NCI-H187 (cell line): ENCODE measurements at regions not wholly inside any gene's neighbourhood (a gene's known extent, or its start where the extent isn't known, plus 50 kb on each side); places are given as distances from the start of the nearest gene placed in this dataset.

Experiments
- DNase-seq, 2 experiments: peaks; one replicate each; lab custom pipeline; 2025; lab: John Stamatoyannopoulos, UW

DNA sequence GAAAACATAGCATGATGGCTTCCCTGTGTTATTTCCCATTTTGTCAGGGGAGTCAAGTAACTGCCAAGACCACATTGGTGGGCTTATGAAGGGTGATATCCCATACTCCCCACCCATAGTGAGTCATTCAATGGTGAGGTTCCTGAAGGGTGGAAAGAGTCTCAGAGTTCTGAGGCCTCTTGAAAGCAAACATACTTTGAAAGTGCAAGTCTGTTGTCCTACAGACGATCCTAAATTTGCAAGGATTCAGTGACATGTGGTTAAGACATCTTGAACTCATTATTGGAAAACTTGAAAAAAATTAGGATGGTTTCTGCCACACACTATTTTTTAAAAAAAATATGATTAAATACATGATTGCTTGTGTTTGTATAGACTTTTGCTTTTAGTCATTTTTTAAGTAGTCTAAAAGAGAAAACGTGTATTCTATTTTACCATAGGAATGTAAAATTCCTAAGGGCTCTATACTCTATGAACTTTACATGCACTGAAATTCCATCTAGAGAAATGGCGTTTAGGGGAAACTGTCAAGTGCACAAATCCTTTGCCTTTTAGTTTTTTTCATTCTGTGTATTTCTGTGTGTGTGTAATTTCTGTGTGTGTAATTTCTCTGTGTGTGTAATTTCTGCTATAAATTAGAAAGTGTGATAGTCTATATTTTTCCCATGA is 225.5 kb upstream of the ADAMTS5 start:
- DNase-seq, result no peak

DNA sequence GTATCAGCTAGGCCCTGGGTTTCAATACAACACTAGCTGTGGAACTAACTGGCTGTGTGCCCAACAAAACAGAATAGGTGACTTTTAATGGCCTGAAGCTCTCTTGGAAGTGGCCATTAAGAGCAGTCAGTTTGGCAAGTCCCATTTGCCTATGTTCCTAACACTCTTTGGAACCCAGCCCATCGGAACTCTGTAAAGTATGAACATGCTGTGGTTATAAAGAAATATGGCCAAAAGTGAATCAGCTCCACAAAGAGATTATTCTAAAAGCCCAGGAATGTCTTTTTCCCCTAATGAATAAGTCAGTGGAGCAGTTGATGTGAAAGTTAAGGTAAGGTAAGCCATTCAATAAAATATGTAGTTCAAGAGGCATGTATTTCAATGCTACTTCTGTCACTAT is 223.7 kb upstream of the ADAMTS5 start:
- DNase-seq, result no peak

DNA sequence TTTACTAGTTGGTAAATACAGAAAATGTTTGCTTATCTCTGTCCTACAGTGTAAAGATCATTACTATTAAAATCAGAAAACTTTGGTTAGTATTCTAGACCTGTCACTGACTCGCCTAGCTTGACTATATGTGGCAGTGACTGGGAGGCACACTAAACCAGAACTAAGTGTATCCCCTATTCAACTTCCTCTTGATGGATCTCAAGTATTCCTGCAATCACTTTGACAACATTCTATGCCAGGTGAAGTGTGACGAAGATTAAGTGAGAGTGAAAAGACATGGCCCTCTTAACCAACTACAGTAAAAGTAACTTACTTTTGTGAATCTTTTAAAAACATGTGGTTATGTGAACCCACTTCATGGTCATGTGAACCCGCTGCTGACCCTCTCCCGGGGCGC is 223.0 kb upstream of the ADAMTS5 start:
- DNase-seq, result no peak

DNA sequence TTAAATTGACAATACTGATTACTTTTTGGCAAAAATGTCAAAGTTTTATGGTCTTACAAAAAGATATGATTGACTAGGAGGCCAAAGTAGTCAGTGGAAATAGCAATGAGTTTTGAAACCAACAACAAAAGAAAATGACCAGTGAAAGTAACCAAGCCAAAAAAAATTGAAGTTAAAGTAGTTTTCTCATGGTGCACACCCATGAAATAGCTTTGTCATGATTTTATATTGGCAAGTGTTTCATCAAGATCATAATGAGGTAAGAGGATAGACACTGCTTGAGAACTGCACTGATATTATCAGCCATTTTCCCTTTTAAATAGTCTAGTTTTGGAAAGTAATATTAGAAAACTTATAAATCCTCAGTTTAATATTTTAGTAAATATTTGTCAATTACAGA is 206.2 kb upstream of the ADAMTS5 start:
- DNase-seq, result no peak

DNA sequence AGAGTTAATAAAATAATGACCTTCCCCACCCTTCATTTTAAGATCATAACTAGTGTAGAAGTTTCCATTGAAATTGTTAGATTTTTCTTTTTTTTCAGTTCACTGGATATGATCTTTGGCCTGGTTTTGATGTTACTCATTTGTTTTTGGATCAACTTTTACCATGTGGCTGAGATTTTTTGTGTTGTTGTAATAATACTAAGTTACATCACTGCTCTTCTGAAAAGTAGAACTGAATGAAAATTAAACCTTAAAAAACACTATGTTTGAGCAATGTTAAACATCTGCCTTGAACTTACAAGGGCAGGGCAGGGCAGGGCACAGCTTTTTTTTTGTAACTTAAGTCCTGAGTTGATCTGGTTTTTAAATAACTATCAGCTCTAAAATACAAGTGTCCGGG is 204.8 kb upstream of the ADAMTS5 start:
- DNase-seq, result no peak

DNA sequence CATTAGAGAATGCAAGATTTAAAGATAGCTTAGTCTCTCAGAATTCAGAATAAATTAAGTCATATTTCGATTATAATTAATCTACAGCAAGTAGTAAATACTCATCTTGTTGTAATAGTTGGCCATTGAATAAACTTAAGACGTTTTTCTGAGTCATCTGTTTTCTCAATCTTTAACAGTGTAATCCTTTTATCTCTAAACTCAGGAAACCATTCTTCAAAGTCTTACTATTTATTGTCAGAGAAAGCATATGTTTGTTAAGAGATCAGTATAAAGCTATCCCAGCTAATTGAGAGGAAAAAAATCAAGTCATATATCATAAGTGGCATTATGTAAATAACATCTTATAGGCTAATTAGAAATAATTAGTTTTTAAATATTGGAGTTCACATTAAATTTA is 201.2 kb upstream of the ADAMTS5 start:
- no peak for DNase-seq

DNA sequence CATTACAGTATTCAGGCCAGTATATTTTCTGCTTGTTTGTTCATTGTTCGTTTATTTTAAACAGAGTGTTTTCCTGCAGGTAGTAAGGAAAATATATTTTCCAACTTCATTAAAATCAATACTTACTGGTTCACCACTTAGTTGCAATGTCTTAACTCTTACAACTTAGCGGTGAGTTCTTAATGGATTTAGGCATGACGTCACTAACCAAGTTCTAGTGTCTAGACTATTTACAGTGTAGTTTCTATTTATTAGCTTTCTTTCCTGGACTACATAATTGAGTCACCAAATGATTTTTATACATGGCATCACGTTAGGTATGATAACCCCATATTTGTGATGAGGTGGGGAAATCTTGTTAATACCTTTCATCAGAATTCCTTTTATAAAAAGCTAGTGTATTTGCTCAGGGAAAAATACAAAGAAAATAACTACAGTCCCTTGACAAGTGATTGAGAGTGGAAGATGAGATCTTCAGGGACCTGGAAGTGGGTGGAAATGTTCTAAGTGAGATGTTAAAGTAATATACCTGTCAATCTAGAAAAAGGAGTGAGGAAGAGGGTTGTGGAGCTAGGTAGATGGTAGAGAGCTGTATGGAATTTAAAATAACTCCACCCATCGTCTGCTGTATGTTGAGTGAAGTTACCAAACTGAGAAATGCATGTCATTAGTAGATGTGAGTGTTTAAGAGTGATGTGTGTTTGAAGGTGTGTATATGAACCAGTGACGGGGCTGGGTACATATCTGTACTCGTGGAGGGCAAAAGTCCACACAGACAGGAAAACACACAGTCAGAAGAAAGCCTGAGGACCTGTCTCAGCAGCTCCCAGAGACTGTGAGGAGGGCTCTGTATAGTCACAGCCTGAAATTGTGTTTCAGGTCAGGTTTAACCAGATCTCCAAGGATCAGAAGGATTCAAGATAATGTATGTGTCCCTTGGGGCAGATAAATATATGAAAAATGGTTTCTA is 197.6 kb upstream of the ADAMTS5 start:
- DNase-seq, result no peak

DNA sequence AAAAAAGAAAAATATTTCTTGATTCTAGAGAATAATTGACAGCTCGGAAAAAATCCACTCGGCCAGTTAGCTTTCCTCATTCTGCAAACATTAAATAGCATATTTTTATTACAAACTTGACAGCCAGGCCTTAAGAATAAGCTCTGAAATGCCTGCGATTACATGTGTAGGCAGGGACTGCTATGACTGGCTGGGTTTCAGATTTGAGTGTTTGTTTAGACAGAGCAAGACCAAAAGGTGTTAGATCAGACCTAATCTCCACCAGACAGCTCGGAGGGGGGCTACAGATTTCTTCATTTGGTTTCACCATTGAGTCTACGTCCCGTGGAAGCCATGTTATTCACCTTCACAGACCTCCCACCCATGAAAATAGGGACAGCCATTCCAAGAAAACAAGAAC is 192.1 kb upstream of the ADAMTS5 start:
- no peak for DNase-seq

DNA sequence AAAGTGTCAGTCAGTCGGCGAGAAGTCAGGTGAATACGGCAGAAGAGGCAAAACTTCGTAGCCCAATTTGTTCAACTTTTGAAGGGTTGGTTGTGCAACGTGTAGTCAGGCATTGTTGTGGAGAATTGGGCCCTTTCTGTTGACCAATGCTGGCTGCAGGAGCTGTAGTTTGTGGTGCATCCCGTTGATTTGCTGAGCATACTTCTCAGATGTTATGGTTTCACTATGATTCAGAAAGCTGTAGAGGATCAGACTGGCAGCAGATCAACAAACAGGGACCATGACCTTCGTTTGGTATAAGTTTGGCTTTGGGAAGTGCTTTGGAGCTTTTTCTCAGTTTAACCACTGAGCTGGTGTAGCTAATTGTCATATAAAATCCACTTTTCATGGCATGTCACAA is 190.2 kb upstream of the ADAMTS5 start:
- no peak for DNase-seq

DNA sequence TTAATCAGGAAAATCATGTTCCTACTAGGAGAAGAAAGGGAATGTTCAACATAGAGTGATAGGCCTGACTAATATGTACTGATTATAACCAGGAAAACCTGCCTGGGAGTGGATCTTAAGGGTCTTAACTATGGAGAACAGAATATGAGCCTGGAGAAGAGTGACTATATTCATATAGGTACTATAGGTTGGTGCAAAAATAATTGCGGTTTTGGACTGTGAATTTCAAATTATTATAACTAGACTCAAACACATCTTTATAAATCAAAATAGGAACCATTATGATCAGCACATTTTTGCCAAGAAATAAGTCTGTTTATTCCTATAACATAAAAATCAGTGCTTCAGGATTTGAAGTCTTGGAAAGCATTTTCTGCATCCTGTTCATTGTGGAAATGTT is 189.8 kb upstream of the ADAMTS5 start:
- DNase-seq, result no peak

DNA sequence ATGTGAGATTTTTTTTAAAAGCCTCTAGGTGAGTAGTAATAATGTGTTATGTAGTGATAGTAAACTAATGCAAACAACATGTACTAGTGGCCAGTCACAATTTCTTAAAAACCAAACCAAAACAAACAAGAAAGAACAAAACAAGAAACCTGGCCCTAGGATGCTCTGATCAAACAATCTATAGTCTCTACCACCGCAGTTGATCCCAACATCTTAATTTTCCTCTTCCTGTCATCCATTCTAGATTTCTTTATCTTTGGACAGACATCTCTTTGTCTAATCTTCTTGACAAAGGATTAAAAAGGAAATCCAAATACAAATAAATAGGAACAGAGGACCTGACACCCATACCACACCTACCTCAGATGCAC is 188.2 kb upstream of the ADAMTS5 start:
- no peak for DNase-seq

DNA sequence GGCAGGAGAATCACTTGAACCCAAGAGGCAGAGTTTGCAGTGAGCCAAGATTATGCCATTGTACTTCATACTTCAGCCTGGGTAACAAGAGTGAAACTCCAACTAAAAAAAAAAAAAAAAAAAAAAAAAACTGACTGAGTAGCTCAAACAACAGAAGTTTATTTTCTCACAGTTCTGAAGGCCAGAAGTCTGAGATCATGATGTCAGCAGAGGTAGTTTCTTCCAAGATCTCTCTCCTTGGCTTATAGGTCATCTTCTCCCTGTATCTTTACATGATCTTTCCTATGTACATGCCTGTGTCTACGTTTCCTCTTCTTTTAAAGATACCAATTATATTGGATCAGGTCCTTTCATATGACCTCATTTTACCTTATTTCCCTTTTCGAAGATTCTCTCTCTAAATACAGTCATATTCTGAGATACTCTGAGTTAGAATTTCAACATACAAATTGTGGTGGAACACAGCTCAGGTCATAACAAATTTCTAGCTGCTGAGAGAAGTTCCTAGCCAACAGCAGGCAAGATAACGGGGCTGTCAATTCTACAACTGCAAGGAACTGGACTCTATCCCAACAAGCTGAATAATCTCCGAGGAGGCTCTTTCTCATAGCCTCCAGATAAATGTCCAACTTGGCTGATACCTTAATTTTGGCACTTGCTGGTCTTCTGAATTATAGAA is 187.7 kb upstream of the ADAMTS5 start:
- DNase-seq, result no peak

DNA sequence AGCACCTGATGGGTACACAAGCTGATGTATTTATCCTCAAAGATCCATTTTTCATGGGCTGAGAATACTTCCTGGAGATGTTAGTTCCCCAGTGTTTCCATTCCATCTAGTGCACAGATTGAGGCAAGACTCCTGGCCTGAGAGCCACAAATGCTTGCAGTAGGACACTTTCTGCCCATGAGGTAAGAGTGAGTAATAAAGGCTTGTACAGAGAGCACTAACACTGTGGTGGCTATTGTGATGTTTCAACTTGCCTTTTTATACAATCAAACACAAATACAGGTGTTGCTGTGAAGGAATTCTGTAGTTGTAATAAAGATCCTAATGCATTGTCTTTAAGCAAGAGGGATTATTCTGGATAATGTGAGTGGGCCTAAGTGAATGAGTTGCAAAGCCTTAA is 186.1 kb upstream of the ADAMTS5 start:
- DNase-seq, result no peak

DNA sequence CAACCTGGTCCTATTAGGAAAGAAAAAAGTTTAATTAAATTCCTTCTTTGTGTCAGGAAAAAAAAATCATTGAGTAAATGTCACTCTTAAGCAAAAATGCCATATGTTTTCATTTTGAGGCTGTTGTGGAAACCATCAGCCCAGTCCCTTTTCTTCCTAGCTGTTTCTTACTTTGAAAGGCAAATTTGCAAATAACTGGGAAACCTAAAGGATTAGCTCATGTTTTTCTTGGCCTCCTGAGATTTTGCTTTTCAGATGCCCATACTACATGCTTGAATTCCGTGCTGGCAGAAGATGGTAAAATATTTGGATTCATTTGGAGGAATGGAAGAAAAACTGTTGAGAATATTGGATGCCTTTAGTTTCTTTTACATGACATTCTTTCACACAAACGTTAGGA is 182.1 kb upstream of the ADAMTS5 start:
- no peak for DNase-seq

DNA sequence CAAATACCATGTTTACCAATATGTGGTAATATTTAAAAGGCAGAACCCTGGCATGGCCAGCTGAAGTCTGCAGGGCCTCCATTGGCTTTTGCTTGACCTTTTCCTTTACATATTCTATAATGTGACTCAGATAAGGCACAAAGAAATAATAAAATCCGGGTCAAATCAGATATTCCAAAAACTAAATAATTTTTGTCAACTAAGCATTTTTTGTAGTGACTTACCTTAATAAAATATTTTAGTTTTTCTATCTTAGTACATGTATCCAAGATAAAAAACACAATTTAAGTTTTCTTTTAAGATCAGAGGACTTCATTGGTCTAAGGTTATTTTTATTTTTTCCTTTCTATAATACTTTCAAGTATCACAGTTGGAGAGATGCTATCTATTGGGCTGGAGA is 179.4 kb upstream of the ADAMTS5 start:
- DNase-seq, result no peak

DNA sequence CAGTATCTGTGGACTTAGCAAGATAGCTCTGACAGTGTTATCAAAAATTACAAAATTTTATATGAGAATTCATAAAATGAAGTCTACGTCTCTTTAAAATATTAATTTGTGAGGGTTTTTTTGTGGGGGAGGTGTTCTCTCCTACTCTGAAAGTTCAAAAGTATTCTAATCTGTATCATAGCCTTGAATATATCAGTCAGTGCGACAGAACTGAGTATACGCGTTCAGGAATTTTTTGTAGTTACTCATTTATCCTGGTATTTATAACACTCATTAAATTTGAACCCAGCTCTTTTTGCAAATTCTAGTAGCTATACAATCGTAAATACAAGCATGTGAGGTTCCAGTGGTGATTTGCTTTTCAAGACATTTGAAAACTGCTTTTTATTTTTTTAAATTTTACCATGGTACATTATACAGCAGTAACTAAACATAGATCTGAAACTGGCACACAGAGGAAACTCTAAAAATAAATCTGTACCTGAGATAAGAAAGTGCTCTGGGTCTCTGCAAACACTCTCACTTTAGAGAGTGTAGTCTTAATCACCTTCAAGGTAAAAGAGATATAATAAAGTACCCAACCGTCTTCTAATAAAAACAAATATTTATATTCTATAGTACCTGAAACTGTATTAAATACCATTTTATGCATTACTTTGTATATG is 178.4 kb upstream of the ADAMTS5 start:
- DNase-seq, result no peak

DNA sequence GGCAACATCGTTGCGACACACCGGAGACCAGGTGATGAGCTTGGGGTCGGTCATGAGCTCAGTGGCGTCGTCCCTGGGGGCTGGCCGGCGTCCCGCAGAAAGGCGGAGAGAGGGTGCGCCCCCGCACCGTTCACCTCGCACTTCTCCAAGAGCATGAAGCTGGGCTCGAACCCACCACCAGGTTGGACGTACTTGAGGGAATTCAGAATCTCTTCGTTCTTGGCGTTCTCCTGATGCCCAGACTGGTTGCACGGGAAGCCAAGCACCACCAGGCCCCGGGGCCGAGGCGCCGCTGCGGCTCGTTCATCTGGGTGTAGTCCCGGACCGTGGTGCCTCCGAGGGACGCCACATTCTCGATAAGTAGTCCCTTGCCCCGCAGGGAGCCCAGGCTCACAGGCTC is 176.6 kb upstream of the ADAMTS5 start:
- no peak for DNase-seq

DNA sequence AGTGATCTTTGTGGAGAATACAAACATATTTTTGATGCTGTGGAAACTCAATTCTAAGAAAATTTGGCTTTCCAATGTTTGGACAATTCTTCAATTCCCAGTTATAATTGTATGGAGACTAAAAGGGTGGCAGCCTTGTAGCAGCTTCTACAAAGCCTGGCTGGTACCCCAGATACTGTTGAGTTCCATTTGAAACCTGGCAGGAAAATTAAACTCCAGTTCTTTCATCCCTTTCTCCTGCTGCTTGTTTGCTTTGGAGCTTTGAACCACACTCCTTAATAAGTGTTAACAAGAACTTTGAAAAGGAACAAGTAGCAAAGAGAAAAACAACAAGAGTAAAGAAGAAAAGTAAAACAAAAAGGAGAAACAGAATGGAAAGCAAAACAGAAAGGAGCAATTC is 172.6 kb upstream of the ADAMTS5 start:
- DNase-seq, result no peak

DNA sequence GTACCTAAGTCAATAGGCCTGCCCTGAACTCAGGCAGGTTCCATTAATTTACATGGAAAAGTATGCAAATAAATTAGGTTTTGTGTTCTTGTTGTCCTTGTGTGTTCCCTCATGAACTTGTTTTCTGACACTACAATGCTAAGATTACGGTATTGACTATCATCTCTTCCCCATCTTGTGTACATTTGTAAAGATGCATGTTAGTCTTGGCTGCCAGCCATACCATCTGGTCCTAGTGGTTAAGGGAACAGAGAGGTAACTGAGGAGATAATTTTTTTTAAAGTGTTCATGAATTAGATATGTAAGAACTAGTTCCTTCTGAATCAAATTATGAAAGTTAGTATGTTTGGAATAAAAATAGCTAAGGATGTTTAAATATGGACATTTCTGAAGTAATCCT is 167.6 kb upstream of the ADAMTS5 start:
- DNase-seq, result no peak

DNA sequence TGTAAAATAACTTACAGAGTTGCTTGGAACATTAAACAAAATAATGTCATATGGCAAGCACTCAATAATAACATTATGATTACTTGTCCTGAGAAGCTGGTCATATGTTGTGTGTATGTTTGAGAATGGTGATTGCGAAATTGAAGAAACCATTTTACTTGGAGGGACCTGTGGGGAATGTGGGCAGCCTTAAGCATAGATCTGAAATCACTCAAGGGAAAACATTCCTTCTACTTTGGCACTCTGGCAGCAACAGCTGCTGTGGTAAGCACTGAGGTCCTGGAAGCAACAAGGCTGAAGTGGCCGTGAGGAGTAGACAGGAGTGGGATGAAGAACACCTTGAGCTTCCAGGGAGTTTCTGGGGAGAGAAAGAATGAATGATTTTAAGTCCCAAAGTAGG is 165.4 kb upstream of the ADAMTS5 start:
- DNase-seq, result no peak

DNA sequence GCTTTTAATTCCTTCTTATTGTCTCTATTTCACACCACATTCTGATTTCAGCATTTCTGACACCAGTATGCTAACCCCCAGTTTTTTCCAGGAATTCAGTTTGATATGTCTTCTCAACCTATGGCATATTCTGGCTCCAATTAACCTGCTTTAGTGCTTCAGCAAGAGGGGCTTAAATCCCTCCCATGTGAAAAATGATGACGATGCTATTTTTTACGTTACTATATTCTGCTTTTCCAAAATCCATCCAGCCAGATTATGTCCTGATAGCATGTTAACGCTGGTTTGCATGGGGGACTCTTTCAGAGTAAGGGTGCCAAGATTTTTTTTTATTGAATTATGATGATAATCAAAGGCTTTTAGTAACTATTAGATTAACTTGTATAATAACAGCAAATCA is 163.3 kb upstream of the ADAMTS5 start:
- no peak for DNase-seq

DNA sequence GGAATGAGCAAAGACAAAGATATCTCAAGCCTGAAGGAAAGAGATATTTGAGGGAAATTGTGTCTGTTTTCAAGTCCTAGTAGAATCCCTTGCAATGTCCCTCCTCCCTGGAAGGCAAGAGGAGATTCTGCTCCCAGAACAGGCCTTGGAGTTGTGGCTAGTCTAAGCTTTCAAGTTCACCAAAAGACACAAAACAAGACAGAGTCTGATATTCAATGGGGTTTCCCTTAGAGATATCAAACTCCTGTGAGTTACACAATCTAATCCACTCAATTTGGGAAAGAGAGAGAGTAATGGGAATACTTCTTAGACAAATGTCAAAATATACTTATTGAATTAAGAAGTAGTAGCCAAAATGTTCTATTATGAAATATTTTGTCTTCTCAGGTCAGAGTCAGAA is 162.8 kb upstream of the ADAMTS5 start:
- DNase-seq, result no peak

DNA sequence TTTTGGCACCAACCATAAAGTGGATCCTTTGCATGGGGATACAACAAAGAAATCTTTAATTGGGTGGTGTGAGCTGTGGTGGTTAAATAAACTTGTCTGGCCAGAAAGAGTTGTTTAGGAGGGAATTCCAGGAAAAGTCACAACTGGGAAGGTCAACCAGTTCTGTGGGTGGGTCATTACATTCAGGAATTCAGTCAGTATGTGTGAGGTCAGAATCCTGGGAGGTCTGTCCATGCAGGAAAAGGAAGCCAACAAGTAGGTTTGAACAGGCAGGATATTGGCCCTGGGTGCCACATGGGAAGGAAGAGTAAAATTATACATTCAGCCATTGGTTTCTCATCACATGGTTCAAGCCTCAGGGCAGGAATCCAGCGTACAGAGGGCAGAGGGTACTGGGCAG is 162.3 kb upstream of the ADAMTS5 start:
- DNase-seq, result no peak
